M059J (cell line): ENCODE measurements at regions not wholly inside any gene's neighbourhood (a gene's known extent, or its start where the extent isn't known, plus 50 kb on each side); places are given as distances from the start of the nearest gene placed in this dataset.
"Not testable (repeated sequence)": the region's sequence is repeated elsewhere in the genome, so short reads cannot be mapped to it uniquely, and the experiment has no call there.

ENCODE experiments used
- DNase-seq: peaks from one replicate; pipeline ENCODE4 v3.0.0-alpha.2; 2012; ENCODE audit warnings: low read depth

GRCh38 chr3:62926494-62926893, 51.3 kb upstream of the CADPS start:
- DNase-seq: no peak

DNA sequence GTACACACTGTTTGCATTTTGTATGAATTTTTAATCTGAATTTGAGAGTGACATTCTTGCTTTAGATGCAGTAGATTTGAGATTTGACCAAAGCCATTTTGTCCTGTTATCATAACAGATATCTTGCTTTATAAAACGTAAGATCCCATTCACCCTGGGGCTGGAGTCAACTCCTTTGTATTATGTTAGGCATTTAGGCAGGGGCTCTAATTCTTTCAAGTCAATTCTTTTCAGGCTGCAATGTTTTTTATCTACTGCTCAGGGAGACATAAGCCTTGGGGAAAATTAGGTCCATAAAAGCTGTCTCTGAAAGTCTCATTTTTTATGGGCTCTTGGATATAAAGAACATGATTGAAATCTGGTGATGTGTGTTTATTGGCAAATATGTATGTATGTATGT, 53.0 kb upstream of the CADPS start:
- DNase-seq: no peak

DNA sequence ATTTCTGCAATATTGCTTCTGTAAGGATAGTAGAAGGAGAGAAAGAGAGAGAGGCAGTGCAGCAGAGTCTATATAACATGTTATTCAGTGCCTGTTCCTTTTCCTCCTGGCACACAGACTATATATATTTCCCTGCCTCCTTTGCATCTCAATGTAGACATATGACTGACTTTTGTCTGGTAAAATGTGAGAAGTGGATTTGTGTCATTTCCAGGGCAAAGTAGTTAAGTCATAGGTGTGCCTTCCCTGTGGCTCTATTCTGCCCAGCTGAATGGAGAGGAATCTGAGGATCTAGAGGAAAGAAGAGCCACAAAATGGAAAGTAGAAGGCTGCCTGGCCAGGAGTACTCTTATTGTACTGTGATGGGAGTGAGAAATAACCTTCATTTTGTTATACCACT, 54.6 kb upstream of the CADPS start:
- DNase-seq: no peak

DNA sequence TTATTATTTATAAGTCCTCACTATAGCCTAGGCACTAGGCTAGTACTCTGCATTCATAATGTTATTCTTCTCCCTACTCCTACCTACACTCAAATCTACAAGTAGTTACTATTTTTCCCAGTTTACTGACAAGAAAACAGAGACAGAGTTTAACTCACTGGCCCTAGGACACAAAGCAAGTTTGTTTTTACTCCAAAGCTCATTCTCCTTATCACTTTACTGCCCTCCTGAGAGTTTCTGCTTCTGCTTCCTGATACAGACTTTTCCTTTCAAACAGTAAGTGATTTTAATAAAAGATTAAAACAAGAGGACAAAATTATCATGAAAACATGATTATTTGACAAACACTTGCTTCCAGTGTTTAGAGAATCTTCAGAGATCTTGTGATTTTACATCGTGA, 60.6 kb upstream of the CADPS start:
- DNase-seq: no peak

- DNase-seq: no peak
Measured at GRCh38 chr3:62936626-62937254, 61.5 kb upstream of the CADPS start.

DNA sequence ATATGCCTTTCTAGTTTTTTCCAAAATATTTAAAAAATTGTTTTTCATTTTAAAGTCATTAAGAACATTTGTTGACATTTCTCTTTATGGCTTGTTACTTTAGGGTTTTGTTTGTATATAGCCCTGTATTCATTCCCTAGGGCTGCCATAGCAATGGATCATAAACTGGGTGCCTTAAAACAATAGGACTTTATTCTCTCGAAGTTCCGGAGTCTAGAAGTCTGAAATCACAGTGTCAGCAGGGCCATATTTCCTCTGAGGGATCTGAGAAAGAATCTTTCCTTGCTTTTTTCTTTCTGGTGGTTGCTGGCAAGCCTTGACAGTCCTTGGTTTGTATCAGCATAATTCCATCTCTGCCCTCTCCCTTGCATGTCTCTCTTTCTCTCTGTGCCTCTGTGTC, 63.4 kb upstream of the CADPS start:
- no peak for DNase-seq

DNA sequence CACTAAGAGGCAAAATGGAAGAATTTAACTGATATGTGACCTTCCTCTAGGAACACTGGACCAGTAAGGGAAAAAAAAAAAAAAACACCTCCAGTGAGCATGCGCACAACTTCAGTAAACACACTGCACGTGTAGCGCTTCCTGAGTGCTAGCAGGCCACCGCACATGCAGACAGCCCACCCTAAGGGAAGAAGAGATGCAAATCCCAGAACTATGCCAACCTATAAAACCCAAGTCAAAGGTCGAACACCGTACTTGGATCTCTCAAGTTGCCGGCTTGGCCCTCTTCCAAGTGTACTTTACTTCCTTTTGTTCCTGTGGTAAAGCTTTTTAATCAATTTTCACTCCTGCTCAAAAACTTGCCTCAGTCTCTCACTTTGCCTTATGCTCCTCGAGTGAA, 64.5 kb upstream of the CADPS start:
- no peak for DNase-seq

GRCh38 chr3:62940771-62941563, 65.8 kb upstream of the CADPS start:
- no peak for DNase-seq

GRCh38 chr3:62942227-62942626, 67.0 kb upstream of the CADPS start:
- no peak for DNase-seq

DNA sequence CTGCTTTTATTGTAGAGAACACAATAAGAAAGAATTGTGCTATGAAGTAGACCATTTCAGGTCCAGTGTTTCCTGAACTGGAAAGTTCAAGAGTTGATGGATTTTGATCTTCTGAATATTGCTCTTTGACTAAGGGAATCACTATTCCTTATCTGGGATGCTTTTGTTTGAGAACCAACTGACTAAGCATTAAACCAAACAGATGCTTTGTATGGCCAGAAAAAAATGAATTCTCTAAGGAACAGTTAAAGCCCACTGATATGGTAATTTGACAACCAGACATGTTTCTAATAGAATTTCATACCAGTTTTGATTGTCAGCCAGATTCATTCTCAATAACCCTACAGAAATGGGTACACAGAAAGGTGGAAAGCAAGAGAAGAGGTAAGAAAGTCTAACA, 67.5 kb upstream of the CADPS start:
- no peak for DNase-seq

DNA sequence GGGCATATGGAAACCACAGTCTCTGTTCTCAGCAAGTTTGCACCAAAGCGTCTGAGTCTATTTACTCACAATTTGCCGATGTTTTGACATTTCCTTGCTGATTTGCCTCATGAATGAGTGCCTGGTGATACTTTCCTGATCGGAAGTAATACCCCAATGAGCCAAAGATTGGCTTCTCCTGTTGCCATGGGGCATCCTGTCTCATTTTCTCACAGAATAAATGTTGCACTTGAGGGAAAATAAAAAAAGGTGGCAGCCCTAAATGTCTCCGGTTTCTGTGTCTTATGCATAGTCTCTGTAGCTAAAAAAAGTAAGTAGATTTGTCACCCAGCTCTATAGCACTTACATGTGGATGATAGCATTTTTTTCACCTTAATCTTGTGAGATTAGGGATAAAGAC, 73.7 kb upstream of the CADPS start:
- DNase-seq: no peak

DNA sequence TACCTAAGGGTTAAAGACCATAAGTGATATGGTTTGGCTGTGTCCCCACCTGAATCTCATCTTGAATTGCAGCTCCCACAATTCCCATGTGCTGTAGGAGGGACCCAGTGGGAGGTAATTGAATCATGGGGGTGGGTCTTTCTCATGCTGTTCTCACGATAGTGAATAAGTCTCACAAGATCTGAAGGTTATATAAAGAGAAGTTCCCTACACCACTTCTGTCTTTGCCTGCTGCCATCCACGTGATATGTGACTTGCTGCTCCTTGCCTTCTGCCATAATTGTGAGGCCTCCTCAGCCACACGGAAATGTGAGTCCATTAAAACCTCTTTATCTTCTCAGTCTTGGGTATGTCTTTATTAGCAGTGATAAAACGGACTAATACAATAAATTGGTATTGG, 75.0 kb upstream of the CADPS start:
- DNase-seq: no peak

GRCh38 chr3:62951037-62951613, 75.9 kb upstream of the CADPS start:
- DNase-seq: no peak

GRCh38 chr3:62951880-62952279, 76.7 kb upstream of the CADPS start:
- not testable (repeated sequence) for DNase-seq

- no peak for DNase-seq
Measured at GRCh38 chr3:62954580-62954979, 79.4 kb upstream of the CADPS start.

DNA sequence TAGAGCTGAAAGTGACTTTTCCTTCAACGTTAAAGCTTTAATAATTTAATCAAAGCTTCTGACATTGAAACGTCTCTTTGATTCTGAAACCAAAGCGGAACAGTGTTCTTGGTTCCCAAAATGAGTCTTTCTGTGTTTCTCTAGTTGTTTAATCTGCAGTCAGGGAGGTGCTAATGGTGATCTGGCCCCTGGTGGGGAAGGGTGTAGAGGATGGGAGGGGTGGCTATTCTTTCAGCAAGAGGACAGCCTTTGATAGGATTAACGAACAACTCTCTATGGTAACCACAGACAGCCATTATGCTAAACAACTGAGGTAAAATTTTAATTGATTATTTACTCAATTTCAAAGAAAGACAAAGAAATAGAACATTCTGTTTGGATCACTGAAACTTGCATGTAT, 79.9 kb upstream of the CADPS start:
- DNase-seq: no peak

DNA sequence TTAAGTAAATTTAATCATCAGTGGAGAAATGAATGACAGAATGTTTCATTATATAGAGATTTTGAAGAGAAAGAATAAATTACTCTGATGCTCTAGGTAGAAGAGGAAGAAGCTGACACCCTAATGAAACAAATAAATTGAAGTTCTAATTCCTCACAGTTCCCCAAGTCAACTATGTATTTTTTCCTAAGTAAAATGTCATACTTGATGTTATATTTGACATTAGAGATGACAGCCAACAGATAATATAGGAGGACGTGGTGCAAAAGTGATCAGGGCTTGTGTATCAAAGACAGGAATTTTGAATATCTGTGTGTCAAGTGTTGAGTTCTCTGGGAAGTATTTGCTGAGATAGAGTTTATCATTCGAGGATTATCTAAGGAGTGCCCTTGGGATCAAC, 81.2 kb upstream of the CADPS start:
- no peak for DNase-seq

- no peak for DNase-seq
Measured at GRCh38 chr3:62961874-62962556, 86.8 kb upstream of the CADPS start.

GRCh38 chr3:62962714-62963113, 87.5 kb upstream of the CADPS start:
- DNase-seq: no peak

- no peak for DNase-seq
Measured at GRCh38 chr3:62965311-62965710, 90.1 kb upstream of the CADPS start.

- DNase-seq: no peak
Measured at GRCh38 chr3:62968128-62968527, 92.9 kb upstream of the CADPS start.

DNA sequence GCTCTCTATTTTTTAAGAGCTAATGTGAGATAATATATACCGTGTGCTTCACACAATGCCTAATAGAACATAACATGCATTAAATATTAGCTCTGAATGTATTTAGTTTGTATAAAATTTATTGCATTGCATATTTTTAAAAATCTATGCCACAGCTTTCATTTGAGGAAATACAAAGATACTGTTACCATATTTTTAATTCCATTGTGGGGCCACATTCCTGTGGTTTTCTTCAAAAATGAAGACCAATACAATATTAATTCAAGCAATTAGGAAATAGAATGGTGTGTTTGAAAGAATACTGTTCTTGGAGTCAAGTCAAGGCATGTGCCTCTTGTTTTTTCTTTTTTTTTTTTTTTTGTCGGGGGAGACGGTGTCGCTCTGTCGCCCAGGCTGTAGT, 95.4 kb upstream of the CADPS start:
- DNase-seq: no peak

DNA sequence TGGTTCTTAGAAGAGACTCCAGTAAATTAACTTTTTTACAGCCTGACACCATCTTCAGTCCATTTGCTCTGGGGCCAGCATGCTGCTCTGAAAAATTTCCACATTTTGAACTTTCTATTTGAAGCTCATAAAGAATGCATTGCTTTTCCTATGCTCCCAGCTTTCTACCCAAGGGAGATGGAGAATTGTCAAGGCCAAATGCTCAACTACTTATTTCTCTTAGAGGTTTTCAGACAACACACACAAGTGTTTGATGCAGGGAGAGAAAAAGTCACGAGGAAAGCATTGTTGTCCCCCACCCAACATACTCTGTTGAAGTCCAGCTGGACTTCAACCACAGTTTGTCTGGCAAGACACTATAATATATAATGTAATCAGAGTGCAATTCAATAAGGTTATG, 100.3 kb upstream of the CADPS start:
- no peak for DNase-seq
